Smooth muscle cell (in vitro differentiated cells): ENCODE measurements at regions not wholly inside any gene's neighbourhood (a gene's known extent, or its start where the extent isn't known, plus 50 kb on each side); places are given as distances from the start of the nearest gene placed in this dataset.

ENCODE experiments used
- DNase-seq: peaks from one replicate; lab custom pipeline; 2025; ENCODE audit not compliant: unreplicated experiment; lab: John Stamatoyannopoulos, UW
- H2AFZ ChIP-seq: fragments of 200-600 bp; sonication (generic); 2 replicates; pipeline ENCODE4 v1.6.0; 2016; ENCODE audit warnings: antibody characterized with exemption, low read depth, mild to moderate bottlenecking
- H3F3A ChIP-seq: fragments of 200-600 bp; sonication (generic); 2 replicates; pipeline ENCODE4 v1.6.0; 2017; ENCODE audit warnings: antibody characterized with exemption, low read depth
- H3K27ac ChIP-seq: fragments of 200-600 bp; sonication (generic); 2 replicates; pipeline ENCODE4 v1.5.1; 2016; ENCODE audit warnings: low read depth, mild to moderate bottlenecking
- H3K27me3 ChIP-seq: fragments of 200-600 bp; sonication (generic); 2 replicates; pipeline ENCODE4 v1.6.1; 2016; ENCODE audit warnings: low read depth, mild to moderate bottlenecking
- H3K36me3 ChIP-seq: fragments of 200-600 bp; sonication (generic); 2 replicates; pipeline ENCODE4 v1.5.1; 2016; ENCODE audit warnings: low read depth
- H3K4me1 ChIP-seq: fragments of 200-600 bp; sonication (generic); 2 replicates; pipeline ENCODE4 v1.5.1; 2016; ENCODE audit warnings: low read depth
- H3K4me2 ChIP-seq: fragments of 200-600 bp; sonication (generic); 2 replicates; pipeline ENCODE4 v1.6.0; 2016; ENCODE audit warnings: mild to moderate bottlenecking
- H3K4me3 ChIP-seq: fragments of 200-600 bp; sonication (generic); 2 replicates; pipeline ENCODE4 v1.5.1; 2016; ENCODE audit warnings: mild to moderate bottlenecking
- H3K79me2 ChIP-seq: fragments of 200-600 bp; sonication (generic); 2 replicates; pipeline ENCODE4 v1.6.0; 2016; ENCODE audit warnings: low read depth, mild to moderate bottlenecking
- H3K9ac ChIP-seq: fragments of 200-600 bp; sonication (generic); 2 replicates; pipeline ENCODE4 v1.6.0; 2016; ENCODE audit warnings: low read depth
- H3K9me3 ChIP-seq: fragments of 200-600 bp; sonication (generic); replicated peaks from 2 replicates; pipeline ENCODE4 v1.5.1; 2016; ENCODE audit warnings: low read depth
- H4K20me1 ChIP-seq: fragments of 200-600 bp; sonication (generic); 2 replicates; pipeline ENCODE4 v1.6.0; 2016; ENCODE audit warnings: low read depth
- WGBS: methylation state at CpG from one replicate; pipeline ENCODE4 v1.1.7; 2016; ENCODE audit warnings: low lambda C conversion rate; 5-methylcytosine and 5-hydroxymethylcytosine counted together
- TF ChIP-seq, protein P1 (sequence below): fragments of 200-600 bp; sonication (generic); IDR thresholded peaks from 2 replicates; pipeline ENCODE4 v1.5.1; 2017; ENCODE audit warnings: borderline replicate concordance, mild to moderate bottlenecking, antibody characterized with exemption; ENCODE audit not compliant: insufficient read depth, poor library complexity, severe bottlenecking

DNA sequence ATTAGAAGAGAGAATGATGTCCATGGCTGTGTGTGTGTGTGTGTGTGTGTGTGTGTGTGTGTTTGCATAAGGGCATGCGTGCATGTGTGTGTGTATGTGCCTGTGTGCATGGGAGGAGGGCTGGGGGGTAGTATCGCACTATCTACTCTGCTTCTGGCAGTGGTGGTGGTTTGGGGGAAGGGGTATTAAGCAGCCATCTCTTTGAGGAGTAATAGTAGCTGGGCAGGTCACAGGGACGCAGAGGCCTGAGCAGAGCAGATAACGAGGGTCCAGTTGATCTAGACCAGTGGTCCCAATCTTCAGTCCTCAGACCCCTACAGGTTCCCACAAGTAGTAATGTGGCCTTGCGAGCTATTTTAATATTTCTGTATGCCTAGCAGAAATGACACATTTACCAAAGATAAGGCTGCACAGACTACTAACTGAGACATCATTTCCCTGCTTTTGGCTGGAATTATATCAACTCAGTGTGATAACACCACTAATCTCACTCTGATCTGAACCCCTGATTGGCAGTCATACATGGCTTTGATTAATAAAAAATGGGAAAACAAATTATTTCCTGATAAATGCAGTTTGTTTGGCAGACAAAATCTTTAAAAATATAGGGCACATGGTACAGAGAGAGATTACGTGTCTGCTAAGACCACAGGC is 354.3 kb downstream of the BUD13 start:
- peaks cover 8% of the 10 kb centered on the region for H3K4me1 ChIP-seq
- TF ChIP-seq, protein P1, sequence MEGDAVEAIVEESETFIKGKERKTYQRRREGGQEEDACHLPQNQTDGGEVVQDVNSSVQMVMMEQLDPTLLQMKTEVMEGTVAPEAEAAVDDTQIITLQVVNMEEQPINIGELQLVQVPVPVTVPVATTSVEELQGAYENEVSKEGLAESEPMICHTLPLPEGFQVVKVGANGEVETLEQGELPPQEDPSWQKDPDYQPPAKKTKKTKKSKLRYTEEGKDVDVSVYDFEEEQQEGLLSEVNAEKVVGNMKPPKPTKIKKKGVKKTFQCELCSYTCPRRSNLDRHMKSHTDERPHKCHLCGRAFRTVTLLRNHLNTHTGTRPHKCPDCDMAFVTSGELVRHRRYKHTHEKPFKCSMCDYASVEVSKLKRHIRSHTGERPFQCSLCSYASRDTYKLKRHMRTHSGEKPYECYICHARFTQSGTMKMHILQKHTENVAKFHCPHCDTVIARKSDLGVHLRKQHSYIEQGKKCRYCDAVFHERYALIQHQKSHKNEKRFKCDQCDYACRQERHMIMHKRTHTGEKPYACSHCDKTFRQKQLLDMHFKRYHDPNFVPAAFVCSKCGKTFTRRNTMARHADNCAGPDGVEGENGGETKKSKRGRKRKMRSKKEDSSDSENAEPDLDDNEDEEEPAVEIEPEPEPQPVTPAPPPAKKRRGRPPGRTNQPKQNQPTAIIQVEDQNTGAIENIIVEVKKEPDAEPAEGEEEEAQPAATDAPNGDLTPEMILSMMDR, result no peak
- no peaks in the 10 kb centered on the region for H3K79me2 ChIP-seq
- H3K9ac ChIP-seq, result no peak overlapping the region
- no peak overlapping the region for H2AFZ ChIP-seq
- DNase-seq, result no peak
- H3K36me3 ChIP-seq, result no peaks in the 10 kb centered on the region
- peaks cover 2% of the 10 kb centered on the region for H3F3A ChIP-seq
- no peaks in the 10 kb centered on the region for H3K9me3 ChIP-seq
- WGBS, result 91% methylated on average over 6 of the region's 6 CpGs
- no peak overlapping the region for H3K4me3 ChIP-seq
- H3K27ac ChIP-seq, result no peak overlapping the region
- H3K4me2 ChIP-seq, result no peak overlapping the region
- H3K27me3 ChIP-seq, result peaks cover 14% of the 10 kb centered on the region
- H4K20me1 ChIP-seq, result no peaks in the 10 kb centered on the region

DNA sequence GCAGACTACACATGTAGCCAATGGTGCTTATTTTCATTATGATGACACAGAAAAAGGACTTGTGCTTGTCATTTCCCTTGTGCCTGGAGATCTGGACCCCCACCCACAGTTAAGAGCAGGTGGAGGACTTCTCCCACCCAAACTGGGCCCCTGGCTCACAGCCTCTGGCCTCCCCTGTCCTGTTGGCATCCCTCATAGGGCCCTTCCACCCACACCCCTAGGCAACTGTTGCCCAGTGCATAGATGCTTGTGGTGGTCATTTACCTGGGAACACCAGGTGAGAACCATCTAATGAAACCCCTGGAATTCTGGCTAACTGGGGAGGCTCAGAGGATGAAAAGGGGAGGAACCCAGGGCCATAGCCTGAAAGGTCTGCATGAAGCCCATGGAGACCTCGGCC is 355.9 kb downstream of the BUD13 start:
- Histone ChIP-seq H3K9ac (no peak overlapping the region), H4K20me1 (no peaks in the 10 kb centered on the region), H3K4me1 (peaks cover 15% of the 10 kb centered on the region), H3K79me2 (no peaks in the 10 kb centered on the region), H3K9me3 (no peaks in the 10 kb centered on the region), H3K4me2 (no peak overlapping the region), H2AFZ (no peak overlapping the region), H3K27ac (no peak overlapping the region), H3K4me3 (no peak overlapping the region), H3K36me3 (no peaks in the 10 kb centered on the region), H3K27me3 (peaks cover 14% of the 10 kb centered on the region), H3F3A (peaks cover 9% of the 10 kb centered on the region)
- WGBS, result 100% methylated on average over 1 of the region's 1 CpG
- no peak for DNase-seq
- TF ChIP-seq, protein P1, result no peak

DNA sequence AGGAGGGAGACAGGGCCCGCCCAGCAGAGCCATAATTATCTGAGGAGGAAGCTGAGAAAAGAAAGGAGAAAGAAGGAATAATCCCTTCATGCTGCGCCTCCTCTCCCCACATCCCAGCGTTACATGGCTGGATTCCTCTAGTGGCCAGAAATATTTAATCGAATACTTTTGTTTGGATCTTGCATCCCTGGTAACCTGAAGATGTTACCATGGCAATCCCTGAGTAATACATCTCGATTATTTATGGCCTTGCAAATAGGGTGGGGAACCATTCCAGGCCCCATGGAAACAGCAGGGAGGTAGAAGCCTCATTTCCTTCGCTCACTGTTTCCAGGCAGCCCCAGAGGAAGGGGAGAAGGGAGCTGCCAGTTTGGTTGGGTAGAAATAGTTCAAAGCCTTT is 357.7 kb downstream of the BUD13 start:
- Histone ChIP-seq H3K4me1 (peaks cover 15% of the 10 kb centered on the region), H3K79me2 (no peaks in the 10 kb centered on the region), H3K9me3 (no peaks in the 10 kb centered on the region), H3K4me3 (no peak overlapping the region), H3K27me3 (peaks cover 20% of the 10 kb centered on the region), H3F3A (peaks cover 9% of the 10 kb centered on the region), H3K9ac (no peak overlapping the region), H4K20me1 (no peaks in the 10 kb centered on the region), H3K27ac (no peak overlapping the region), H3K4me2 (no peak overlapping the region), H3K36me3 (no peaks in the 10 kb centered on the region), H2AFZ (no peak overlapping the region)
- 75% methylated on average over 6 of the region's 6 CpGs for WGBS
- TF ChIP-seq, protein P1, result no peak
- DNase-seq, result no peak

DNA sequence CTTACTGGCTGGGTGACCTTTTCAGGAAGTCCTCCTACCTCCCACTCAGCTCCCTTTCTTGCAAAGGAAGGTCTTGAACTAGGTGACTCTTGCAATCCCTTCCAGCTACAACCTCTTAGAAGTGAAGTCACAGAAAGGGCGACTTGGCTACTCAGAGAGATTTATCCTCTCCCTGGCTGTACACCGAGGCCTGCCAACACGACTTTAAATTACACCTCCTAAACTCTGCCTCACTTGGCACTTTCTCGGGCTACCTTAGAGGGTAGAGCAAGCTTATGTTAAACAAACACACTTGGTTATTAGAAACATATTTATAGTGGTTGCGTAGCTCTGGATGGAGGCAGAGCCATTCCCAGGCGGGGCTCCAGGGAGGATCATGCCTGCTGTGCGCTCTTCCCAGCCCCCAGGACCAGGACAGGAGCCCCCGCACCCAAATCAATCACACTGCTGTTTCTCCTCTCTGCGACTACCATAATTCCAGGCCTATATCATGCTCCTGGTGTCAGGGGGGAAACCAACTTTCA is 358.4 kb downstream of the BUD13 start:
- no peak for DNase-seq
- WGBS, result 81% methylated on average over 9 of the region's 9 CpGs
- Histone ChIP-seq H3K9ac (no peak overlapping the region), H3K4me1 (peaks cover 15% of the 10 kb centered on the region), H3K79me2 (no peaks in the 10 kb centered on the region), H3K4me2 (no peak overlapping the region), H4K20me1 (no peaks in the 10 kb centered on the region), H3K27me3 (peaks cover 26% of the 10 kb centered on the region), H2AFZ (no peak overlapping the region), H3K4me3 (no peak overlapping the region), H3K27ac (no peak overlapping the region), H3F3A (peaks cover 9% of the 10 kb centered on the region), H3K36me3 (no peaks in the 10 kb centered on the region), H3K9me3 (no peaks in the 10 kb centered on the region)
- TF ChIP-seq, protein P1, result no peak
